ENCODE measurements at regions not wholly inside any gene's neighbourhood (a gene's known extent, or its start where the extent isn't known, plus 50 kb on each side); places are given as distances from the start of the nearest gene placed in this dataset.

DNA sequence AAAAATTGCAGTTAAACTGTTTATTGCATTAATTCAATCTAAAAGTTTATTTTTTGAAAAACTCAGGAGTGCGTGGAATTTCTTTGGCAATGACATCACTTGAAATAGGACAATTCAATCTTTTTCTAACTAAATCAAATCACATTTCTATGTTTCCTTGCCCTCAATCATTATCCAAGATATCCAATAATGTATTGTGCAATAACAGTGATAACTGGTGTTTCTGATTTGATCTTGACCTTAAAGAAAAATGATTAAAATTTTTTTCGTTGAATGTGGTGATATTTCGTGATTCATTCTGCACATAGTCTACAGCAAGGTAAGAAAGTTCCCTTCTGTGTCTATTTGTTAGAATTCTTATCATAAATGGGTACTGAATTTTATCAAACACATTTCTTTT lies 163.2 kb downstream of the SPCS3 start (continued):
- TF ChIP-seq, protein P1, sequence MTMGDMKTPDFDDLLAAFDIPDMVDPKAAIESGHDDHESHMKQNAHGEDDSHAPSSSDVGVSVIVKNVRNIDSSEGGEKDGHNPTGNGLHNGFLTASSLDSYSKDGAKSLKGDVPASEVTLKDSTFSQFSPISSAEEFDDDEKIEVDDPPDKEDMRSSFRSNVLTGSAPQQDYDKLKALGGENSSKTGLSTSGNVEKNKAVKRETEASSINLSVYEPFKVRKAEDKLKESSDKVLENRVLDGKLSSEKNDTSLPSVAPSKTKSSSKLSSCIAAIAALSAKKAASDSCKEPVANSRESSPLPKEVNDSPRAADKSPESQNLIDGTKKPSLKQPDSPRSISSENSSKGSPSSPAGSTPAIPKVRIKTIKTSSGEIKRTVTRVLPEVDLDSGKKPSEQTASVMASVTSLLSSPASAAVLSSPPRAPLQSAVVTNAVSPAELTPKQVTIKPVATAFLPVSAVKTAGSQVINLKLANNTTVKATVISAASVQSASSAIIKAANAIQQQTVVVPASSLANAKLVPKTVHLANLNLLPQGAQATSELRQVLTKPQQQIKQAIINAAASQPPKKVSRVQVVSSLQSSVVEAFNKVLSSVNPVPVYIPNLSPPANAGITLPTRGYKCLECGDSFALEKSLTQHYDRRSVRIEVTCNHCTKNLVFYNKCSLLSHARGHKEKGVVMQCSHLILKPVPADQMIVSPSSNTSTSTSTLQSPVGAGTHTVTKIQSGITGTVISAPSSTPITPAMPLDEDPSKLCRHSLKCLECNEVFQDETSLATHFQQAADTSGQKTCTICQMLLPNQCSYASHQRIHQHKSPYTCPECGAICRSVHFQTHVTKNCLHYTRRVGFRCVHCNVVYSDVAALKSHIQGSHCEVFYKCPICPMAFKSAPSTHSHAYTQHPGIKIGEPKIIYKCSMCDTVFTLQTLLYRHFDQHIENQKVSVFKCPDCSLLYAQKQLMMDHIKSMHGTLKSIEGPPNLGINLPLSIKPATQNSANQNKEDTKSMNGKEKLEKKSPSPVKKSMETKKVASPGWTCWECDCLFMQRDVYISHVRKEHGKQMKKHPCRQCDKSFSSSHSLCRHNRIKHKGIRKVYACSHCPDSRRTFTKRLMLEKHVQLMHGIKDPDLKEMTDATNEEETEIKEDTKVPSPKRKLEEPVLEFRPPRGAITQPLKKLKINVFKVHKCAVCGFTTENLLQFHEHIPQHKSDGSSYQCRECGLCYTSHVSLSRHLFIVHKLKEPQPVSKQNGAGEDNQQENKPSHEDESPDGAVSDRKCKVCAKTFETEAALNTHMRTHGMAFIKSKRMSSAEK (CRISPR knock-in tag; IDR thresholded peaks at IDR 0.05; ENCODE audit: borderline replicate concordance), result no peak
- TF ChIP-seq CBFB (CRISPR knock-in tag; IDR thresholded peaks at IDR 0.05; ENCODE audit: low read depth), result no peak

DNA sequence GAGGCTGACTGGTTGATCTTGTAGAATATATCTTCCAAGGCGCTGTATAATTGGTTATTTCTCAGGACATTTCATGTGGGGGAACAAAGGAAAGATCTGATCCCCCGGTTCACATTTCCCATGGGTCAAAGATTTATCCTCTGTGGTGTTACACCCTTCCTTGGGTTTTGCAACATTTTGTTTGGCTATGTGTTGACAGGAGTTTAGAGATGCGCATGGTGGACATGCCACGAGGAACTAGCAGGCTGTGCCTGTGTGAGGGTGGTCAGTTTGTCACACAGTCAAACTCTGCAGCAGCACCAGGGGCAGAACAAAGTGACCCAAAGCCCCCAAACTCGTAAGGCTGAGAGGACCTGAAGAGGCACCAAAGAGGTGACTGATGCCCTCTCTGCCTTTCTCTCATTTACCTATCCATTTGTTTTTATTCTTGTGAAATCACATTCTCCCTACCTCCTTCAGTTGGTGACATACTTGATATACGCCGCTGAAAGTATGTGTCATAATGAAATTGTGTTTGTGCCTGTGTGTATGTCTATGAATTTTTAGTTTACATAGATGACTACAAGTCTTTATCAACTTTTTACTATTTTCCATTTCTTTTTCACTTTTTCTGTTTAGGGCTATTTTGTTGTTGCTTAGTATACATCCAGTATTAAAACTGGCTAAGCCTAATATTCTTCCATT lies 164.7 kb downstream of the SPCS3 start:
- H3K27me3 Mint-ChIP-seq (ENCODE audit: low read depth), result no peaks in the 10 kb centered on the region
- no peaks in the 10 kb centered on the region for H3K36me3 Mint-ChIP-seq
- ATAC-seq, result peak; percentile 26; the same call in 1 of the 2 replicates
- no peak overlapping the region for H3K4me3 Mint-ChIP-seq
- ChIA-PET CTCF (no interaction called here), POLR2A (no interaction called here)
- peaks cover 20% of the 10 kb centered on the region for H3K4me1 Mint-ChIP-seq
- H3K9me3 Mint-ChIP-seq, result no peaks in the 10 kb centered on the region
- no peak overlapping the region for H3K27ac Mint-ChIP-seq
- DNase-seq (ENCODE audit: low spot score), result no peak
- TF ChIP-seq, protein P2, sequence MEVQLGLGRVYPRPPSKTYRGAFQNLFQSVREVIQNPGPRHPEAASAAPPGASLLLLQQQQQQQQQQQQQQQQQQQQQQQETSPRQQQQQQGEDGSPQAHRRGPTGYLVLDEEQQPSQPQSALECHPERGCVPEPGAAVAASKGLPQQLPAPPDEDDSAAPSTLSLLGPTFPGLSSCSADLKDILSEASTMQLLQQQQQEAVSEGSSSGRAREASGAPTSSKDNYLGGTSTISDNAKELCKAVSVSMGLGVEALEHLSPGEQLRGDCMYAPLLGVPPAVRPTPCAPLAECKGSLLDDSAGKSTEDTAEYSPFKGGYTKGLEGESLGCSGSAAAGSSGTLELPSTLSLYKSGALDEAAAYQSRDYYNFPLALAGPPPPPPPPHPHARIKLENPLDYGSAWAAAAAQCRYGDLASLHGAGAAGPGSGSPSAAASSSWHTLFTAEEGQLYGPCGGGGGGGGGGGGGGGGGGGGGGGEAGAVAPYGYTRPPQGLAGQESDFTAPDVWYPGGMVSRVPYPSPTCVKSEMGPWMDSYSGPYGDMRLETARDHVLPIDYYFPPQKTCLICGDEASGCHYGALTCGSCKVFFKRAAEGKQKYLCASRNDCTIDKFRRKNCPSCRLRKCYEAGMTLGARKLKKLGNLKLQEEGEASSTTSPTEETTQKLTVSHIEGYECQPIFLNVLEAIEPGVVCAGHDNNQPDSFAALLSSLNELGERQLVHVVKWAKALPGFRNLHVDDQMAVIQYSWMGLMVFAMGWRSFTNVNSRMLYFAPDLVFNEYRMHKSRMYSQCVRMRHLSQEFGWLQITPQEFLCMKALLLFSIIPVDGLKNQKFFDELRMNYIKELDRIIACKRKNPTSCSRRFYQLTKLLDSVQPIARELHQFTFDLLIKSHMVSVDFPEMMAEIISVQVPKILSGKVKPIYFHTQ (CRISPR knock-in tag; IDR thresholded peaks at IDR 0.05), result no peak
- no peak for TF ChIP-seq SP1 (CRISPR knock-in tag; conservative IDR thresholded peaks at IDR 0.05)
- TF ChIP-seq, protein P3, sequence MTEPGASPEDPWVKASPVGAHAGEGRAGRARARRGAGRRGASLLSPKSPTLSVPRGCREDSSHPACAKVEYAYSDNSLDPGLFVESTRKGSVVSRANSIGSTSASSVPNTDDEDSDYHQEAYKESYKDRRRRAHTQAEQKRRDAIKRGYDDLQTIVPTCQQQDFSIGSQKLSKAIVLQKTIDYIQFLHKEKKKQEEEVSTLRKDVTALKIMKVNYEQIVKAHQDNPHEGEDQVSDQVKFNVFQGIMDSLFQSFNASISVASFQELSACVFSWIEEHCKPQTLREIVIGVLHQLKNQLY (CRISPR knock-in tag; IDR thresholded peaks at IDR 0.05), result no peak

DNA sequence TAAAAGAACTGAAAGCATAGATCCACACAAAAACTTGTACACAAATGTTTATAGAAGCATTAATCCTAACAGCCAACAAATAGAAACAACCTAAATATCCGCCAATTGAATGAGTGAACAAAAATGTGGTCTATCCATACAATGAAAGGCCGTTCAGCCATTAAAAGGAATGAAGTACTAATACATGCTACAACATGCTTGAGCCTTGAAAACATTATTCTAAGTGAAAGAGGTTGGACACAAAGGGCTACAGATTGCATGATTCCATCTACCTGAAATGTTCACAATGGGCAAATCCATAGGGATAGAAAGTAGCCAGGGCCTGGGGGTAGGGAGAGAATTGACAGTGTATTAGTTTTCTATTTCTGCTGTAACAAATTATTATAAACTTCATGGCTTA lies 169.2 kb downstream of the SPCS3 start:
- CTCF ChIA-PET, result no interaction called here
- Mint-ChIP-seq H3K4me1 (peaks cover 7% of the 10 kb centered on the region), H3K27me3 (ENCODE audit: low read depth) (no peaks in the 10 kb centered on the region), H3K27ac (no peak overlapping the region), H3K4me3 (no peak overlapping the region), H3K36me3 (no peaks in the 10 kb centered on the region), H3K9me3 (no peaks in the 10 kb centered on the region)
- DNase-seq (ENCODE audit: low spot score) (no peak), ATAC-seq (no peak)
- no peak for TF ChIP-seq EMX1 (CRISPR knock-in tag; IDR thresholded peaks at IDR 0.05)
- no peak for TF ChIP-seq SP1 (CRISPR knock-in tag; conservative IDR thresholded peaks at IDR 0.05)
- POLR2A ChIA-PET, result no interaction called here

DNA sequence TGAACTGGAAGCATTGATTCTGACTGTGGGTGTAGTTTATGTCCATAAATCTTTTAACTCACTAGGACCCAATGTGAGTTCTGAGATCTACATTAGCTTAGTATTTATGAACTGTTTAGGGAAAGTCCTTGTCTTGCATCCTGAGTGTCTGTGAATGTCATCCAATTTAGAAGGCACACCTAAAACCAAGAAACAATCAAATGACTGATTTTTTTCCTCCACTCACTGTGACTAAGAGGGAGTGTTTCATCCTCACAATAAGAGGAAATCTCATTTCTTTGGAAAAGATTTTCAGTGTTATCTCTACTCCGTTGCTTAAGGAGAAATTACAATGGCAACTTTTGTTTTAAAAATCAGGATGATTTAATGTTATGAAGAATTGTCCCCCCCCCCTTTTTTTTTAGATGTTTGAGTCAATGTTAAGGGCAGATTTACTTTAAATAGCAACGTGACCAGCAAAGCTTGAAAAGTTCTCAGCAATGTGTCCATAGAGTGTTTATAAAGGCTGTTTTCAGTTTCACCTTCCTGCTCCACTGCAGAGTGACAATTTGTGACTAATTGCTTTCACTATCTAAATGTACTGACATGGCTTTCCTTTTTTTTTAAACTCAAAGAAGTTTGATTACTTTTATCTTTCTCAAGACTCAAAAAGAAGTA lies 173.0 kb downstream of the SPCS3 start:
- Mint-ChIP-seq H3K9me3 (peaks cover 13% of the 10 kb centered on the region), H3K36me3 (no peaks in the 10 kb centered on the region), H3K4me3 (no peak overlapping the region), H3K4me1 (no peaks in the 10 kb centered on the region), H3K27me3 (ENCODE audit: low read depth) (no peaks in the 10 kb centered on the region), H3K27ac (no peak overlapping the region)
- CTCF ChIA-PET, result no interaction called here
- TF ChIP-seq, protein P4, sequence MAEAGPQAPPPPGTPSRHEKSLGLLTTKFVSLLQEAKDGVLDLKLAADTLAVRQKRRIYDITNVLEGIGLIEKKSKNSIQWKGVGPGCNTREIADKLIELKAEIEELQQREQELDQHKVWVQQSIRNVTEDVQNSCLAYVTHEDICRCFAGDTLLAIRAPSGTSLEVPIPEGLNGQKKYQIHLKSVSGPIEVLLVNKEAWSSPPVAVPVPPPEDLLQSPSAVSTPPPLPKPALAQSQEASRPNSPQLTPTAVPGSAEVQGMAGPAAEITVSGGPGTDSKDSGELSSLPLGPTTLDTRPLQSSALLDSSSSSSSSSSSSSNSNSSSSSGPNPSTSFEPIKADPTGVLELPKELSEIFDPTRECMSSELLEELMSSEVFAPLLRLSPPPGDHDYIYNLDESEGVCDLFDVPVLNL (CRISPR knock-in tag; IDR thresholded peaks at IDR 0.05; ENCODE audit: borderline replicate concordance, low read depth), result no peak
- DNase-seq (ENCODE audit: low spot score) (no peak), ATAC-seq (no peak)
- POLR2A ChIA-PET, result interaction anchor here (0.6 kb wide), 1 partner anchor 315 kb away, joined by 4 read pairs; no protein-coding TSS in a partner anchor
